Kidney epithelial cell (primary cell): ENCODE measurements at regions not wholly inside any gene's neighbourhood (a gene's known extent, or its start where the extent isn't known, plus 50 kb on each side); places are given as distances from the start of the nearest gene placed in this dataset.
A peak's percentile ranks its signal among the peaks of the same experiment; 100 is the strongest.

ENCODE experiments used
- DNase-seq: peaks from one replicate; pipeline ENCODE4 v3.0.0-alpha.2; 2010; ENCODE audit warnings: low read depth
- H3K27me3 ChIP-seq: 2 replicates; pipeline ENCODE4 v1.6.0; 2011; ENCODE audit warnings: low read length; ENCODE audit not compliant: control insufficient read depth, insufficient read depth
- H3K36me3 ChIP-seq: 2 replicates; pipeline ENCODE4 v1.5.1; 2011; ENCODE audit warnings: low read length; ENCODE audit not compliant: control insufficient read depth, insufficient read depth
- H3K4me3 ChIP-seq: 2 replicates; pipeline ENCODE4 v1.5.1; 2011; ENCODE audit warnings: low read depth, mild to moderate bottlenecking, control low read depth, low read length
- CTCF ChIP-seq: IDR thresholded peaks from 2 replicates; pipeline ENCODE4 v1.5.1; 2011; ENCODE audit warnings: mild to moderate bottlenecking, moderate library complexity, low read length, control low read depth, inconsistent platforms; ENCODE audit not compliant: insufficient read depth, poor library complexity, severe bottlenecking

GRCh38 chr14:56875104-56875675, 64.9 kb upstream of the OTX2 start:
- no peak for DNase-seq
- no peak overlapping the region for H3K4me3 ChIP-seq
- H3K27me3 ChIP-seq = no peaks in the 10 kb centered on the region
- TF ChIP-seq CTCF = no peak
- H3K36me3 ChIP-seq = no peaks in the 10 kb centered on the region

GRCh38 chr14:56874375-56874774, 64.1 kb upstream of the OTX2 start:
- DNase-seq = no peak
- peak; percentile 21 for TF ChIP-seq CTCF
- Histone ChIP-seq H3K36me3 (no peaks in the 10 kb centered on the region), H3K4me3 (no peak overlapping the region), H3K27me3 (no peaks in the 10 kb centered on the region)

GRCh38 chr14:56870336-56870735, 60.1 kb upstream of the OTX2 start:
- no peak for DNase-seq
- Histone ChIP-seq H3K36me3 (no peaks in the 10 kb centered on the region), H3K4me3 (no peak overlapping the region), H3K27me3 (no peaks in the 10 kb centered on the region)
- no peak for TF ChIP-seq CTCF

- no peak for TF ChIP-seq CTCF
- no peak for DNase-seq
- no peaks in the 10 kb centered on the region for H3K27me3 ChIP-seq
- H3K36me3 ChIP-seq = no peaks in the 10 kb centered on the region
- no peak overlapping the region for H3K4me3 ChIP-seq
These were observed 58.4 kb upstream of the OTX2 start for GRCh38 chr14:56868660-56869059.

GRCh38 chr14:56862836-56863235, 52.6 kb upstream of the OTX2 start:
- no peaks in the 10 kb centered on the region for H3K36me3 ChIP-seq
- H3K4me3 ChIP-seq = no peak overlapping the region
- no peaks in the 10 kb centered on the region for H3K27me3 ChIP-seq
- no peak for TF ChIP-seq CTCF
- DNase-seq = no peak

- no peak for TF ChIP-seq CTCF
- H3K4me3 ChIP-seq = no peak overlapping the region
- no peaks in the 10 kb centered on the region for H3K36me3 ChIP-seq
- peaks cover 3% of the 10 kb centered on the region for H3K27me3 ChIP-seq
- DNase-seq = no peak
These were observed 50.2 kb upstream of the OTX2 start for GRCh38 chr14:56860441-56860840.
